ENCODE measurements at regions not wholly inside any gene's neighbourhood (a gene's known extent, or its start where the extent isn't known, plus 50 kb on each side); places are given as distances from the start of the nearest gene placed in this dataset.

DNA sequence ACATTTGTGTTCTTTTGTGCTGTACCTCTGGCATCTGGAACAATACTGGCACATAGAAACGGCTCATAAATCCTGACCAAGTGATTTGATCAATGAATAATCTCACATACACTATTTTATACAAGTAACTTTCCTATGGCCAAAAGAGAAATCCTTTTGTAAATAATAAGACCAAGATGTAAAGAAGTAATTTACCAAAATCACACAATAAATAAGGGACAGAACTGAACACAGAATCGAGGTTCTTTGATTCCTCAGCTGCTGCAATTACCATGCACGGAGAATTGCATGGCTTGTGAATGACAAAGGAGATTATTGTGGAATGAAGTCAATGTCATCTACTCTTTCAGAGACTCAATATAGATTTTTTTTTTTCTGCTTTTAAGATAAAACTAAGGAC lies 576.8 kb upstream of the SMIM31 start:
- Histone ChIP-seq H3K9ac (ENCODE audit: insufficient read length, low read depth) (no peak overlapping the region), H3K9me3 (ENCODE audit: insufficient read depth, low read length) (no peaks in the 10 kb centered on the region), H3K27me3 (ENCODE audit: insufficient read depth, insufficient read length) (no peaks in the 10 kb centered on the region), H3K4me1 (ENCODE audit: insufficient read depth, insufficient read length) (no peaks in the 10 kb centered on the region), H3K36me3 (ENCODE audit: insufficient read depth, insufficient read length, low read length) (no peaks in the 10 kb centered on the region), H3K4me3 (ENCODE audit: insufficient read length, low read depth) (no peak overlapping the region)
- no peak for TF ChIP-seq YY1 (IDR thresholded peaks at IDR 0.05; ENCODE audit: insufficient read depth, insufficient read length)
- TF ChIP-seq ZNF274 (IDR thresholded peaks at IDR 0.05; ENCODE audit: low read depth, low read length) = no peak
- no peak for TF ChIP-seq SUZ12 (IDR thresholded peaks at IDR 0.05; ENCODE audit: extremely low read depth, insufficient read depth, insufficient read length)
- DNase-seq (ENCODE audit: low read depth, low spot score) = no peak

DNA sequence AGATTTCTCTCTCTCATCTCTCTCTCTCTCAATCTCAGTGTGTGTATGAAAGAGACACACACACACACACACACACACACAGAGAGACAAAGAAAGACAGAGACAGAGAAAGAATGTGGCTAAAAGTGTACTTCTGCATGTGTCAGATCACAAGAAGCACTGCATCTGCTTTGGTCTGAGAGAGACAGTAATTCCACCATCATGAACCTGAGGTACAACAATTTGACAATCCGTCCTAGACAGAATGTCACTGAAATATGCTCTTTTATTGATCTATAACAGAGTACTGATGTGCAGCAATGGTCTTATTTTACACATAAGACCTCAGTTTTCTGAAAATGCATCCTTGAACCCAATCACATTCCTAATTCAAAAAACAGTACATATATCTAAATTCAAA lies 576.2 kb upstream of the SMIM31 start:
- Histone ChIP-seq H3K9me3 (ENCODE audit: insufficient read depth, low read length) (no peaks in the 10 kb centered on the region), H3K27me3 (ENCODE audit: insufficient read depth, insufficient read length) (no peaks in the 10 kb centered on the region), H3K4me3 (ENCODE audit: insufficient read length, low read depth) (no peak overlapping the region), H3K9ac (ENCODE audit: insufficient read length, low read depth) (no peak overlapping the region), H3K36me3 (ENCODE audit: insufficient read depth, insufficient read length, low read length) (no peaks in the 10 kb centered on the region), H3K4me1 (ENCODE audit: insufficient read depth, insufficient read length) (no peaks in the 10 kb centered on the region)
- TF ChIP-seq YY1 (IDR thresholded peaks at IDR 0.05; ENCODE audit: insufficient read depth, insufficient read length) (no peak), SUZ12 (IDR thresholded peaks at IDR 0.05; ENCODE audit: extremely low read depth, insufficient read depth, insufficient read length) (no peak), ZNF274 (IDR thresholded peaks at IDR 0.05; ENCODE audit: low read depth, low read length) (no peak)
- DNase-seq (ENCODE audit: low read depth, low spot score) = no peak

DNA sequence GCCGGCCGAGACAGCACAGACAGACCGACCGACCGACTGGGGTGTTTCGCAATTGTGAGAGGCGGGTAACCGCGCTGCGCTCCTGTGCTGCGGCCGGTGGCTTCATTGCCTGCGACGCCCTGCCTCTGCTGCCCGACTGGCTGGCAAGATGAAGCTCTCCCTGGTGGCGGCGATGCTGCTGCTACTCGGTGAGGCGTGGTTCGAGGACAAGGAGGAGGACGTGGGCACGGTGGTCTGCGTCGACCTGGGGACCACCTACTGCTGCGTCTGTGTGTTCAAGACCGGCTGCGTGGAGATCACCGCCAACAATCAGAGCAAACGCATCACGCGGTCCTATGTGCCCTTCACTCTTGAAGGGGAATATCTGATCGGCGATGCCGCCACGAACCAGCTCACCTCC lies 565.7 kb upstream of the SMIM31 start:
- no peaks in the 10 kb centered on the region for H3K4me1 ChIP-seq (ENCODE audit: insufficient read depth, insufficient read length)
- H3K9ac ChIP-seq (ENCODE audit: insufficient read length, low read depth) = no peak overlapping the region
- no peak for DNase-seq (ENCODE audit: low read depth, low spot score)
- no peak overlapping the region for H3K4me3 ChIP-seq (ENCODE audit: insufficient read length, low read depth)
- no peaks in the 10 kb centered on the region for H3K27me3 ChIP-seq (ENCODE audit: insufficient read depth, insufficient read length)
- TF ChIP-seq SUZ12 (IDR thresholded peaks at IDR 0.05; ENCODE audit: extremely low read depth, insufficient read depth, insufficient read length) = no peak
- no peak for TF ChIP-seq ZNF274 (IDR thresholded peaks at IDR 0.05; ENCODE audit: low read depth, low read length)
- no peak for TF ChIP-seq YY1 (IDR thresholded peaks at IDR 0.05; ENCODE audit: insufficient read depth, insufficient read length)
- H3K9me3 ChIP-seq (ENCODE audit: insufficient read depth, low read length) = no peaks in the 10 kb centered on the region
- no peaks in the 10 kb centered on the region for H3K36me3 ChIP-seq (ENCODE audit: insufficient read depth, insufficient read length, low read length)

DNA sequence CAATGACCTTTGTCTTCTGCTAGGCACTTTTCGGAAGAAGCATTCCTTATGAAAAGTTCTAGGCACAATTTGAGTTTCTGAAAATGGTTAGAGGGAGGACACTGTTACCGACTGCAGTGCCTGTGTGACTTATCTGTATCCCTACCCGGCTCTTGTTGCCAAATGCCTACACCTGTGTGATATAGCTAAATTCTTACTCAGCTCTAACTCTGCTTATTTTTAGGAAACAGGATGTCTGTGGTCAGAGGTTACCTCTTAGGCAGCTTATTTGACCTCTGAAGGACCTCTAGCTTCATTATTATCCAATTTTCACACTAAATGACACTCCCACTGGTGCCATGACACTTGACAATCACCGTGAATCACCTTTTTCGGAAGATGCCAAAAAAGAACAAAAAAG lies 561.1 kb upstream of the SMIM31 start:
- H3K9ac ChIP-seq (ENCODE audit: insufficient read length, low read depth) = no peak overlapping the region
- H3K9me3 ChIP-seq (ENCODE audit: insufficient read depth, low read length) = no peaks in the 10 kb centered on the region
- H3K27me3 ChIP-seq (ENCODE audit: insufficient read depth, insufficient read length) = no peaks in the 10 kb centered on the region
- DNase-seq (ENCODE audit: low read depth, low spot score) = no peak
- no peaks in the 10 kb centered on the region for H3K4me1 ChIP-seq (ENCODE audit: insufficient read depth, insufficient read length)
- no peak overlapping the region for H3K4me3 ChIP-seq (ENCODE audit: insufficient read length, low read depth)
- H3K36me3 ChIP-seq (ENCODE audit: insufficient read depth, insufficient read length, low read length) = no peaks in the 10 kb centered on the region
- no peak for TF ChIP-seq YY1 (IDR thresholded peaks at IDR 0.05; ENCODE audit: insufficient read depth, insufficient read length)
- TF ChIP-seq ZNF274 (IDR thresholded peaks at IDR 0.05; ENCODE audit: low read depth, low read length) = no peak
- no peak for TF ChIP-seq SUZ12 (IDR thresholded peaks at IDR 0.05; ENCODE audit: extremely low read depth, insufficient read depth, insufficient read length)

DNA sequence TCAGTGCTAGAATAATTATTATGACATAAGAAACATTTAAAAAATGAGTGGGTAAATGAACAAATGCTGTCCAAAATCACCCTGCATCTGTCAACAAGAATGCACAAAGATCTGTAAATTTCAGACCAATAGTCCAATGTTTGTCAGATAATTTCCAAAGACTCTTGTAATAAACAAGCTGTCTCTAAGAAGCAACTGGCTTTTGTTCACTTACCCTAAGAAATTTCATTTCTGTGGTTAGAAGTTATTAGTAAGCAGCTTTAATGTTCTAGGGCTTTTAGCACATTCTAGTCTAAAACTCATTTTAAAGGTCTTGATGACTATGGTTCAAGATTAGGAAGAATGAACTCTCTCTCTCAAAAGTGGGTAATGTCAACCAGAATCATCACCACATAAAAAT lies 560.3 kb upstream of the SMIM31 start:
- Histone ChIP-seq H3K36me3 (ENCODE audit: insufficient read depth, insufficient read length, low read length) (no peaks in the 10 kb centered on the region), H3K4me3 (ENCODE audit: insufficient read length, low read depth) (no peak overlapping the region), H3K9me3 (ENCODE audit: insufficient read depth, low read length) (no peaks in the 10 kb centered on the region), H3K27me3 (ENCODE audit: insufficient read depth, insufficient read length) (no peaks in the 10 kb centered on the region), H3K9ac (ENCODE audit: insufficient read length, low read depth) (no peak overlapping the region), H3K4me1 (ENCODE audit: insufficient read depth, insufficient read length) (no peaks in the 10 kb centered on the region)
- TF ChIP-seq YY1 (IDR thresholded peaks at IDR 0.05; ENCODE audit: insufficient read depth, insufficient read length) = no peak
- no peak for TF ChIP-seq SUZ12 (IDR thresholded peaks at IDR 0.05; ENCODE audit: extremely low read depth, insufficient read depth, insufficient read length)
- no peak for TF ChIP-seq ZNF274 (IDR thresholded peaks at IDR 0.05; ENCODE audit: low read depth, low read length)
- DNase-seq (ENCODE audit: low read depth, low spot score) = no peak

DNA sequence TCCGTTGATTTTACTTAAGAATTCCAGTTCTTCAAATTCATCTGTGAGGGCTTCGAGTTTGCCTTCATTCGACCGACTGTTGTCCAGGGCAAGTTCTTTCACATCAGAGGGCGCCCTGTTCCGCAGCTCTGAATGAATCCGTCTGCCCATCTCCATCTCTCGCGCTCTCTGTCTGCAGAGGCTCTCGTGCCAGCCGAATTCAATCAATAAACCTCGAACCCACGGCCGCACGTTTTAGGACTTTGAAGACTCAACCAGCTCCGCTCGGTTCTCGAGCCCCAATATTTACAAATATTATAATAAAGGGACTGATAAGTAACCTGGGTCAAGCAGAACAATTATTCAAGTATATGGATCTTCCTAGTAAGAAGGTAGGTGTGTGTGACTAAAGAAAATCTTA lies 556.4 kb upstream of the SMIM31 start:
- H3K9ac ChIP-seq (ENCODE audit: insufficient read length, low read depth) = no peak overlapping the region
- no peak overlapping the region for H3K4me3 ChIP-seq (ENCODE audit: insufficient read length, low read depth)
- no peaks in the 10 kb centered on the region for H3K27me3 ChIP-seq (ENCODE audit: insufficient read depth, insufficient read length)
- H3K9me3 ChIP-seq (ENCODE audit: insufficient read depth, low read length) = no peaks in the 10 kb centered on the region
- no peaks in the 10 kb centered on the region for H3K36me3 ChIP-seq (ENCODE audit: insufficient read depth, insufficient read length, low read length)
- no peak for DNase-seq (ENCODE audit: low read depth, low spot score)
- no peaks in the 10 kb centered on the region for H3K4me1 ChIP-seq (ENCODE audit: insufficient read depth, insufficient read length)
- TF ChIP-seq YY1 (IDR thresholded peaks at IDR 0.05; ENCODE audit: insufficient read depth, insufficient read length) (no peak), SUZ12 (IDR thresholded peaks at IDR 0.05; ENCODE audit: extremely low read depth, insufficient read depth, insufficient read length) (no peak), ZNF274 (IDR thresholded peaks at IDR 0.05; ENCODE audit: low read depth, low read length) (no peak)

DNA sequence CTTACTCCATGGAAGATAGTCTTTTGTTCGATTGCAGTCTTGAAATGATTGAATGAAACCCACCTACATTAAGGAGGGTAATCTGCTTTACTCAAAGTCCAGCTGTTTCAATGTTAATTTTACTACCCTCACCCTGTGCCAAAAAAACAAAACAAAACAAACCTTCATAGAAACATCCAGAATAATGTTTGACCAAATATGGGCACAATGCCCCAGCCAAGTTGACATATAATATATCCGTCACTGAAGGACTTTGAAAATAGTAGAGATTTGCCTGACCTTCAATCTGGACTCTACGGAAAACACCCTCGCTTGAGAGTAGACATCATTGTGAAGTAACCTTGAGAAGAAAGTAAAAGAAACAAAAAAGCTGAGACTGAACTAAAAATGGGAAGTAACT lies 550.5 kb upstream of the SMIM31 start:
- no peak overlapping the region for H3K9ac ChIP-seq (ENCODE audit: insufficient read length, low read depth)
- H3K4me3 ChIP-seq (ENCODE audit: insufficient read length, low read depth) = no peak overlapping the region
- no peak for DNase-seq (ENCODE audit: low read depth, low spot score)
- no peaks in the 10 kb centered on the region for H3K36me3 ChIP-seq (ENCODE audit: insufficient read depth, insufficient read length, low read length)
- TF ChIP-seq YY1 (IDR thresholded peaks at IDR 0.05; ENCODE audit: insufficient read depth, insufficient read length) = no peak
- no peak for TF ChIP-seq SUZ12 (IDR thresholded peaks at IDR 0.05; ENCODE audit: extremely low read depth, insufficient read depth, insufficient read length)
- TF ChIP-seq ZNF274 (IDR thresholded peaks at IDR 0.05; ENCODE audit: low read depth, low read length) = no peak
- H3K9me3 ChIP-seq (ENCODE audit: insufficient read depth, low read length) = no peaks in the 10 kb centered on the region
- no peaks in the 10 kb centered on the region for H3K4me1 ChIP-seq (ENCODE audit: insufficient read depth, insufficient read length)
- H3K27me3 ChIP-seq (ENCODE audit: insufficient read depth, insufficient read length) = no peaks in the 10 kb centered on the region

DNA sequence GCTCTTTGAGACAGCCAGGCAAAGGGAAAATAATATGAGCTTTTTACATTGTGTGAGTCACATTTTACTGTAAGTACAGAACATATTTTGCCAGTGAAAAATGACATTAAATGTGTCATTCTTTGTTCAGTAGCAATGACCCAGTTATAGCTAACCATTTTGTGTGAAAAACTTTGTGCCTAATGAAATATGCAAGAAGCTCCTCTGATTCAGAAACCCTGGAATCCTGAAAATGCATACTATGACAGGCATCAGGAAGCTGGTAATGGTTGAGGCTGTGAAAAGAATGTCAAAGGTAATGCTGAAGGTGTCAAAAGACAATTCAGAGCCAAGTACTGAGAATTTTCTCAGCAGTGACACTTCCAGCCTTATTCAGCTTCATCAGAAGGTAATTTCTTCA lies 549.5 kb upstream of the SMIM31 start:
- H3K4me1 ChIP-seq (ENCODE audit: insufficient read depth, insufficient read length) = no peaks in the 10 kb centered on the region
- DNase-seq (ENCODE audit: low read depth, low spot score) = peak; percentile 28
- H3K4me3 ChIP-seq (ENCODE audit: insufficient read length, low read depth) = no peak overlapping the region
- H3K36me3 ChIP-seq (ENCODE audit: insufficient read depth, insufficient read length, low read length) = no peaks in the 10 kb centered on the region
- H3K27me3 ChIP-seq (ENCODE audit: insufficient read depth, insufficient read length) = no peaks in the 10 kb centered on the region
- TF ChIP-seq ZNF274 (IDR thresholded peaks at IDR 0.05; ENCODE audit: low read depth, low read length) (no peak), SUZ12 (IDR thresholded peaks at IDR 0.05; ENCODE audit: extremely low read depth, insufficient read depth, insufficient read length) (no peak), YY1 (IDR thresholded peaks at IDR 0.05; ENCODE audit: insufficient read depth, insufficient read length) (no peak)
- H3K9me3 ChIP-seq (ENCODE audit: insufficient read depth, low read length) = no peaks in the 10 kb centered on the region
- H3K9ac ChIP-seq (ENCODE audit: insufficient read length, low read depth) = no peak overlapping the region

All from NT2/D1 (cell line).